OCI-LY7 (cell line): ENCODE measurements at regions not wholly inside any gene's neighbourhood (a gene's known extent, or its start where the extent isn't known, plus 50 kb on each side); places are given as distances from the start of the nearest gene placed in this dataset.

ENCODE experiments used
- BruUV-seq: library from RNA; stranded (reverse); fragments of 400-500 nt; replicated peaks from 2 replicates; lab custom pipeline; 2021; lab: Mats Ljungman, UMichigan
- CTCF ChIA-PET: fragments of 300-600 bp; sonication (Branson Sonifier 250); formaldehyde crosslinking; loops from one replicate; lab custom pipeline; 2022; ENCODE audit warnings: antibody characterized with exemption; ENCODE audit not compliant: unreplicated experiment; lab: Charles Lee
- POLR2A ChIA-PET: fragments of 300-600 bp; sonication (Branson Sonifier 250); formaldehyde crosslinking; loops from one replicate; lab custom pipeline; 2022; ENCODE audit warnings: antibody characterized with exemption; lab: Charles Lee
- DNase-seq: peaks from one replicate; pipeline ENCODE4 v3.0.0-alpha.2; 2015; ENCODE audit warnings: low spot score
- H2AFZ ChIP-seq: fragments of 200-600 bp; sonication (generic), shearing (Covaris generic); 2 replicates; pipeline ENCODE4 v1.6.1; 2014; ENCODE audit warnings: mild to moderate bottlenecking, antibody characterized with exemption, low read length, moderate library complexity
- H3K27ac ChIP-seq: fragments of 200-600 bp; sonication (generic); 2 replicates; pipeline ENCODE4 v1.5.1; 2014; ENCODE audit warnings: mixed run types, low read depth, mild to moderate bottlenecking, moderate library complexity, low read length, inconsistent platforms; ENCODE audit not compliant: poor library complexity, severe bottlenecking
- H3K36me3 ChIP-seq: fragments of 200-600 bp; sonication (generic); 2 replicates; pipeline ENCODE4 v1.6.1; 2014; ENCODE audit warnings: mild to moderate bottlenecking, antibody characterized with exemption, low read length, moderate library complexity, mixed read lengths; ENCODE audit not compliant: insufficient read depth
- H3K4me1 ChIP-seq: fragments of 200-600 bp; sonication (generic); 2 replicates; pipeline ENCODE4 v1.5.1; 2014; ENCODE audit warnings: mild to moderate bottlenecking, low read length; ENCODE audit not compliant: insufficient read depth, poor library complexity, severe bottlenecking
- H3K4me2 ChIP-seq: fragments of 200-600 bp; sonication (generic); 2 replicates; pipeline ENCODE4 v1.6.1; 2014; ENCODE audit warnings: mild to moderate bottlenecking, low read length
- H3K4me3 ChIP-seq: fragments of 200-600 bp; sonication (generic); 2 replicates; pipeline ENCODE4 v1.5.1; 2014; ENCODE audit warnings: mild to moderate bottlenecking, low read depth, low read length; ENCODE audit not compliant: poor library complexity, severe bottlenecking
- H3K79me2 ChIP-seq: fragments of 200-600 bp; sonication (generic); 2 replicates; pipeline ENCODE4 v1.6.1; 2016; ENCODE audit warnings: low read depth, mild to moderate bottlenecking, low read length, moderate library complexity, mixed read lengths; ENCODE audit not compliant: insufficient read depth
- H3K9me2 ChIP-seq: fragments of 200-600 bp; sonication (generic); 2 replicates; pipeline ENCODE4 v1.6.1; 2016; ENCODE audit warnings: mild to moderate bottlenecking, low read length, mixed read lengths; ENCODE audit not compliant: insufficient read depth
- H3K9me3 ChIP-seq: fragments of 200-600 bp; sonication (generic); 2 replicates; pipeline ENCODE4 v1.6.1; 2014; ENCODE audit warnings: mild to moderate bottlenecking, mixed run types, low read length, mixed read lengths
- H4K20me1 ChIP-seq: fragments of 200-600 bp; sonication (generic); 2 replicates; pipeline ENCODE4 v1.6.1; 2014; ENCODE audit warnings: mild to moderate bottlenecking, antibody characterized with exemption, low read length, moderate library complexity, mixed read lengths; ENCODE audit not compliant: insufficient read depth
- CTCF ChIP-seq: fragments of 200-600 bp; sonication (generic); conservative IDR thresholded peaks from 2 replicates; pipeline ENCODE4 v1.5.1; 2014; ENCODE audit warnings: mild to moderate bottlenecking, antibody characterized with exemption, low read length, moderate library complexity, mixed read lengths
- EZH2phosphoT487 ChIP-seq: fragments of 200-600 bp; sonication (generic); IDR thresholded peaks from 2 replicates; pipeline ENCODE4 v1.6.1; 2018; ENCODE audit warnings: low read depth, borderline replicate concordance, mild to moderate bottlenecking, mixed run types, antibody characterized with exemption, low read length, moderate library complexity, mixed read lengths
- intact Hi-C: fragments of 100-400 bp; cut with micrococcal nuclease; formaldehyde crosslinking; loops from one replicate; pipeline ENCODE4 v1.10.0; 2022; ENCODE audit not compliant: unreplicated experiment

DNA sequence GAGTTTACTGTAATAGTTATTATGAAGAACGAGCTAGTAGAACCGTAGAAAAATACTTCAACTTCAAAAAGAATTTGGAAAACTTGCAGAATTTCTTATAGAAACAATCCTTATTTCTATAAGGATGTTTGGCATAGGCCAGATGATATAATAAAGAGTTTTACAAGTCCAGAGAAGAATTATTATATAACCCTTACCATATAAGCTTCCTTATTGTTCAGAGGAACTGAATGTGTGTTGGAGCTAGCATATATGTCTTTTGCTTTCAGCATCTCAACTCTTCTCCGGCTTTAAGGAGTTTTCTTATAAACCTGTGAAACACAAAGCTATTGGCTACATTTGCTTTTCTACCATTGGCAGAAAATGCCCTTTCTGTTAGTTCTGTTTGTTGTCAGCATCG lies 178.0 kb upstream of the E2F7 start:
- Histone ChIP-seq H3K27ac (no peak overlapping the region), H2AFZ (no peak overlapping the region), H3K4me3 (no peak overlapping the region), H3K9me2 (no peaks in the 10 kb centered on the region), H3K4me1 (no peaks in the 10 kb centered on the region), H3K36me3 (no peaks in the 10 kb centered on the region), H3K9me3 (no peaks in the 10 kb centered on the region), H4K20me1 (no peaks in the 10 kb centered on the region), H3K4me2 (no peak overlapping the region), H3K79me2 (no peaks in the 10 kb centered on the region)
- POLR2A ChIA-PET: interaction anchor here (0.9 kb wide), 1 partner anchor 199 kb away, joined by 3 read pairs; no protein-coding TSS in a partner anchor
- intact Hi-C loops: no loop called here
- CTCF ChIA-PET: no interaction called here
- BruUV-seq: no TSS peak
- no peak for DNase-seq
- TF ChIP-seq EZH2phosphoT487 (no peak), CTCF (no peak)

GRCh38 chr12:77239617-77240016 lies 174.2 kb upstream of the E2F7 start:
- no peak overlapping the region for H2AFZ ChIP-seq
- intact Hi-C loops: no loop called here
- no peaks in the 10 kb centered on the region for H3K9me2 ChIP-seq
- POLR2A ChIA-PET: interaction anchor here (1.0 kb wide), 1 partner anchor 74 kb away, joined by 3 read pairs; no protein-coding TSS in a partner anchor
- H3K4me3 ChIP-seq: no peak overlapping the region
- no peak overlapping the region for H3K4me2 ChIP-seq
- TF ChIP-seq CTCF: no peak
- no peak for TF ChIP-seq EZH2phosphoT487
- no peak overlapping the region for H3K27ac ChIP-seq
- DNase-seq: no peak
- H3K9me3 ChIP-seq: no peaks in the 10 kb centered on the region
- no peaks in the 10 kb centered on the region for H4K20me1 ChIP-seq
- H3K4me1 ChIP-seq: no peaks in the 10 kb centered on the region
- CTCF ChIA-PET: no interaction called here
- no peaks in the 10 kb centered on the region for H3K79me2 ChIP-seq
- BruUV-seq: no TSS peak
- H3K36me3 ChIP-seq: no peaks in the 10 kb centered on the region

DNA sequence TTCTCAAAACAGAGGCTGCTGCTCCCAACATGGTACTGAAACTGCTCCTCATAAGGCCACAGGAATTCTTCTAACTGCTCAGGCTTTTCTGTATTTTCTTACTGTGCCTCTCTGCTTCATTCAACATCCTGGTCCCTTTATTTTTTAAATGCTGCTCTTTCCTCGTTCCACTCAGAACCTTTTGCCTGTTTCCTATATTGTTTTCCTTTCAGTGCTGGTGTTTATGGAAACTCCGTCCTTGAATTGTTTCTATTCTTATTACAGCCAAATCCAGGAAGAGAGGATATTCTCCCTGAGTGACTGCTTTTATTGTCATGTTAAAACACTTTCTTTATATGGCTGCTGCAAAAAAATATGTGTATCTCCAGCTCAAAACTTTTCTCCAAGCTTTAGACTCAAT lies 173.0 kb upstream of the E2F7 start:
- H3K9me3 ChIP-seq: no peaks in the 10 kb centered on the region
- no peaks in the 10 kb centered on the region for H3K79me2 ChIP-seq
- no peaks in the 10 kb centered on the region for H3K36me3 ChIP-seq
- H3K4me2 ChIP-seq: no peak overlapping the region
- intact Hi-C loops: no loop called here
- H3K4me3 ChIP-seq: no peak overlapping the region
- no peaks in the 10 kb centered on the region for H4K20me1 ChIP-seq
- no peak for DNase-seq
- H3K27ac ChIP-seq: no peak overlapping the region
- H3K4me1 ChIP-seq: no peaks in the 10 kb centered on the region
- ChIA-PET CTCF (no interaction called here), POLR2A (no interaction called here)
- no peaks in the 10 kb centered on the region for H3K9me2 ChIP-seq
- no peak for TF ChIP-seq EZH2phosphoT487
- no peak for TF ChIP-seq CTCF
- no TSS peak for BruUV-seq
- no peak overlapping the region for H2AFZ ChIP-seq
